ENCODE measurements at regions not wholly inside any gene's neighbourhood (a gene's known extent, or its start where the extent isn't known, plus 50 kb on each side); places are given as distances from the start of the nearest gene placed in this dataset.

GRCh38 chrX:45557387-45557786, 356.7 kb upstream of the DIPK2B start:
- FAIRE-seq (peak; percentile 60), DNase-seq (ENCODE audit: low read depth, low spot score) (no peak)
- Histone ChIP-seq H3K4me1 (ENCODE audit: control insufficient read depth, extremely low read depth, insufficient read depth, low read length) (no peaks in the 10 kb centered on the region), H3K9ac (ENCODE audit: control insufficient read depth, extremely low read depth, insufficient read depth, low read length) (no peak overlapping the region), H4K20me1 (ENCODE audit: control insufficient read depth, extremely low read depth, insufficient read depth, low read length) (no peaks in the 10 kb centered on the region), H3K27me3 (ENCODE audit: control insufficient read depth, extremely low read depth, insufficient read depth, low read length) (no peaks in the 10 kb centered on the region), H3K27ac (ENCODE audit: control insufficient read depth, insufficient read depth, low read length) (no peak overlapping the region), H3K4me2 (ENCODE audit: control insufficient read depth, extremely low read depth, insufficient read depth, low read depth, low read length) (no peak overlapping the region), H3K9me3 (ENCODE audit: control insufficient read depth, low read depth, low read length) (no peaks in the 10 kb centered on the region), H3K4me3 (ENCODE audit: control insufficient read depth in 2 of 3, extremely low read depth in 1 of 3, insufficient read depth in 2 of 3, low read depth in 1 of 3, low read length in 3 of 3) (no peak overlapping the region), H3K36me3 (ENCODE audit: control insufficient read depth in 2 of 2, extremely low read depth in 1 of 2, insufficient read depth in 2 of 2, low read length in 2 of 2) (no peaks in the 10 kb centered on the region), H3K79me2 (ENCODE audit: control insufficient read depth, insufficient read depth, low read length) (no peaks in the 10 kb centered on the region), H2AFZ (ENCODE audit: control insufficient read depth, low read length) (no peak overlapping the region), H3K9me1 (ENCODE audit: control insufficient read depth, extremely low read depth, insufficient read depth, low read length) (no peaks in the 10 kb centered on the region)
- TF ChIP-seq EZH2 (IDR thresholded peaks at IDR 0.05; ENCODE audit: low read length) (no peak), CTCF (optimal IDR thresholded peaks at IDR 0.05 in 1 of 3, IDR thresholded peaks at IDR 0.05 in 1 of 3, conservative IDR thresholded peaks at IDR 0.05 in 1 of 3; ENCODE audit: extremely low read depth in 1 of 3, insufficient read depth in 2 of 3, low read length in 3 of 3) (no peak)
- dilution Hi-C loops (cut with MboI; ENCODE audit: extremely low pct_ligation_motif_present, low sequenced_read_pairs), result no loop called here

GRCh38 chrX:45554736-45555135, 354.1 kb upstream of the DIPK2B start:
- no peak overlapping the region for H3K4me3 ChIP-seq (ENCODE audit: control insufficient read depth in 2 of 3, extremely low read depth in 1 of 3, insufficient read depth in 2 of 3, low read depth in 1 of 3, low read length in 3 of 3)
- no peak for TF ChIP-seq EZH2 (IDR thresholded peaks at IDR 0.05; ENCODE audit: low read length)
- TF ChIP-seq CTCF (optimal IDR thresholded peaks at IDR 0.05 in 1 of 3, IDR thresholded peaks at IDR 0.05 in 1 of 3, conservative IDR thresholded peaks at IDR 0.05 in 1 of 3; ENCODE audit: extremely low read depth in 1 of 3, insufficient read depth in 2 of 3, low read length in 3 of 3), result no peak
- dilution Hi-C loops (cut with MboI; ENCODE audit: extremely low pct_ligation_motif_present, low sequenced_read_pairs), result no loop called here
- no peak overlapping the region for H2AFZ ChIP-seq (ENCODE audit: control insufficient read depth, low read length)
- H3K79me2 ChIP-seq (ENCODE audit: control insufficient read depth, insufficient read depth, low read length), result no peaks in the 10 kb centered on the region
- FAIRE-seq, result no peak
- no peaks in the 10 kb centered on the region for H3K36me3 ChIP-seq (ENCODE audit: control insufficient read depth in 2 of 2, extremely low read depth in 1 of 2, insufficient read depth in 2 of 2, low read length in 2 of 2)
- no peaks in the 10 kb centered on the region for H3K4me1 ChIP-seq (ENCODE audit: control insufficient read depth, extremely low read depth, insufficient read depth, low read length)
- H3K27me3 ChIP-seq (ENCODE audit: control insufficient read depth, extremely low read depth, insufficient read depth, low read length), result no peaks in the 10 kb centered on the region
- no peak overlapping the region for H3K27ac ChIP-seq (ENCODE audit: control insufficient read depth, insufficient read depth, low read length)
- no peak for DNase-seq (ENCODE audit: low read depth, low spot score)
- H3K9me1 ChIP-seq (ENCODE audit: control insufficient read depth, extremely low read depth, insufficient read depth, low read length), result no peaks in the 10 kb centered on the region
- no peaks in the 10 kb centered on the region for H4K20me1 ChIP-seq (ENCODE audit: control insufficient read depth, extremely low read depth, insufficient read depth, low read length)
- H3K9ac ChIP-seq (ENCODE audit: control insufficient read depth, extremely low read depth, insufficient read depth, low read length), result no peak overlapping the region
- H3K4me2 ChIP-seq (ENCODE audit: control insufficient read depth, extremely low read depth, insufficient read depth, low read depth, low read length), result no peak overlapping the region
- no peaks in the 10 kb centered on the region for H3K9me3 ChIP-seq (ENCODE audit: control insufficient read depth, low read depth, low read length)
